Coronary artery (tissue), 2 donors: ENCODE measurements at regions not wholly inside any gene's neighbourhood (a gene's known extent, or its start where the extent isn't known, plus 50 kb on each side); places are given as distances from the start of the nearest gene placed in this dataset.

Experiments
- DNase-seq: peaks from one replicate; pipeline ENCODE4 v3.0.0-alpha.2; 2017; ENCODE audit warnings: low spot score
- H3K27ac ChIP-seq, 2 donors: fragments of 200-600 bp; sonication (generic); one replicate each; pipeline ENCODE4 v1.5.1; 2016 to 2019
- H3K4me3 ChIP-seq: fragments of 200-600 bp; sonication (generic); 2 replicates; pipeline ENCODE4 v1.5.1; 2016; ENCODE audit warnings: mild to moderate bottlenecking, moderate library complexity
- TF ChIP-seq, protein P1 (sequence below): fragments of 200-600 bp; sonication (generic); IDR thresholded peaks from one replicate; pipeline ENCODE4 v1.5.1; 2019; ENCODE audit warnings: antibody characterized with exemption

DNA sequence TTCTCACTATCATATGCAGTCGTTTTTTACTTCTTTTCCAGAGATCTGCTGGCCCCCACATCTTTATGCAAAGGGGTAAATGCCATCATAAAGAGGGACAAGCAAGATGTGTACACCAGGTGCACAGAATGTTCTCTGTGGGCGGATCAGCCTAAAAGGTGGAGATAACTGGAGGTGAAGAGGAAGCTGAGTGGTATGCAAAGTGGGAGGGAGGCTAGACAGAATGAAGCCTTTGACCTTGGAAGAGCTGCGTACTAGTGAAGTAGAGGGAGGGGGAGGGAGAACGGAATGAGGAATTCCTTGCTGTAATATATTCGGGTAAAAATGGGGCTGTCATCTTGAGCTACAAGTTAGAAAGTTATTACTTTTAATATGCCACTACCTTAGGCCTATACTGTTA, 287.5 kb upstream of the VRK2 start:
- TF ChIP-seq, protein P1, sequence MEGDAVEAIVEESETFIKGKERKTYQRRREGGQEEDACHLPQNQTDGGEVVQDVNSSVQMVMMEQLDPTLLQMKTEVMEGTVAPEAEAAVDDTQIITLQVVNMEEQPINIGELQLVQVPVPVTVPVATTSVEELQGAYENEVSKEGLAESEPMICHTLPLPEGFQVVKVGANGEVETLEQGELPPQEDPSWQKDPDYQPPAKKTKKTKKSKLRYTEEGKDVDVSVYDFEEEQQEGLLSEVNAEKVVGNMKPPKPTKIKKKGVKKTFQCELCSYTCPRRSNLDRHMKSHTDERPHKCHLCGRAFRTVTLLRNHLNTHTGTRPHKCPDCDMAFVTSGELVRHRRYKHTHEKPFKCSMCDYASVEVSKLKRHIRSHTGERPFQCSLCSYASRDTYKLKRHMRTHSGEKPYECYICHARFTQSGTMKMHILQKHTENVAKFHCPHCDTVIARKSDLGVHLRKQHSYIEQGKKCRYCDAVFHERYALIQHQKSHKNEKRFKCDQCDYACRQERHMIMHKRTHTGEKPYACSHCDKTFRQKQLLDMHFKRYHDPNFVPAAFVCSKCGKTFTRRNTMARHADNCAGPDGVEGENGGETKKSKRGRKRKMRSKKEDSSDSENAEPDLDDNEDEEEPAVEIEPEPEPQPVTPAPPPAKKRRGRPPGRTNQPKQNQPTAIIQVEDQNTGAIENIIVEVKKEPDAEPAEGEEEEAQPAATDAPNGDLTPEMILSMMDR = no peak
- no peak for DNase-seq
- H3K4me3 ChIP-seq = no peak overlapping the region
- no peak overlapping the region for H3K27ac ChIP-seq

- peak; percentile 86 for DNase-seq
- H3K4me3 ChIP-seq = peak overlapping the region; percentile 53
- H3K27ac ChIP-seq = no peak overlapping the region
- TF ChIP-seq, protein P1 = peak; percentile 90
Observed at GRCh38 chr2:57759822-57760300, 286.7 kb upstream of the VRK2 start.

GRCh38 chr2:57760381-57760801, 286.2 kb upstream of the VRK2 start:
- peak overlapping the region; percentile 53 for H3K4me3 ChIP-seq
- no peak overlapping the region for H3K27ac ChIP-seq
- TF ChIP-seq, protein P1 = no peak
- no peak for DNase-seq

- DNase-seq = no peak
- H3K27ac ChIP-seq = no peak overlapping the region
- no peak overlapping the region for H3K4me3 ChIP-seq
- TF ChIP-seq, protein P1 = no peak
Observed at GRCh38 chr2:57776916-57777315, 269.7 kb upstream of the VRK2 start.

DNA sequence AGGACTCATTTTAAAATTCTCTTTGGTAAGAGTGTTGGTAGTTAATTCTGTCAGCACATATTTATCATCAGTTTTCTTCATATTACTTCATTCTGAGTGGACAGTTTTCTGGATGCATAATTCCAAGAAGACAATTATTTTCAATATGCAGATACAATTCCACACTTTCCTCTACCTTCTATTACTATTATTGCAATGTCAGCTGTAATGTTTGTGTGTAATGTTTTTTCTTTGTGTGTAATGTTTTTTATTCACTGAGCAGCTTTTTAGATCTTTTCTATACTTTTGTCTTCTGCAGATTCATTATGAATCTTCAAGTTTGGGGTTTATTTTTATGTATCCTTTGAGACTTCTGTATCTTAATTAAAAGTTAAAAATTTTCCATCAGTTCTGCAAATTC, 264.0 kb upstream of the VRK2 start:
- no peak overlapping the region for H3K27ac ChIP-seq
- TF ChIP-seq, protein P1 = no peak
- DNase-seq = no peak

DNA sequence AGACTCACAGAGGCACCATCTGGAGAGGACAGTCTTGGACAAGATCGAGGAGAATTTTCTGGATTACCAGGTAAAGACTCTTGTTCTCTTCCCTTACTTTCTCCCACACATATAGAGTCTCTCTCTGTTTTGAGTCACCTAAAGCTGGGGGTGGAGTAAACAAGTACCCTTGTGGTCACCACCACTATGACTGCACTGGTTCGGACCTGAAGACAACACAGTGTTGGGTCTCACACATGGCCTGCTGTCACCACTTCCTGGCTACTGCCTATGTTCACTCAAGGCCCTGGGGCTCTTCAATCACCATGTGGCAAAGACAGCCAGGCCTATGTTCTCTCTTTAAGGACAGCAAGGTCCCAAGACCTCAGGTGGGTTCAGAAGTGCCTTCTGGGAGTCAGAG, 253.3 kb upstream of the VRK2 start:
- H3K4me3 ChIP-seq = no peak overlapping the region

More for the DNA sequence above, 264.0 kb upstream of the VRK2 start:
- H3K4me3 ChIP-seq = no peak overlapping the region

DNA sequence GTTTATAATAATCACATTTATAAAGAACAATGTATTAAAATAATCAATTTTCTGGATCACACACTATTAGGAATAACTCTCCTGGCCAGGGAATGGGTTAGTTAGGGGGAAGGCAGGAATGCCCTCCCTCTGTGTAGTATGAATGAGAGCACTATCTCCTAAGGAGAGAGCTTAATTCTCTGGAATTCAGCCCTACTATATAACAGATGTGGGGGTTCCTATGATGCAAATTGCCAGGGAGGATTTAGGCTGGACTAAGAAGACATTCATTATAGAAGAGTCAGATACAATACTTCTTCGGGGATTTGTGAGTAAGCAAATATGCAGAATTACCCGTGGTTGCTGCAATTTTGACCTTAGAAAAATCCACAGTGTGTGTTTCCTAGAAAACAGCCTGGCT, 250.1 kb upstream of the VRK2 start:
- no peak for DNase-seq
- Histone ChIP-seq H3K27ac (no peak overlapping the region), H3K4me3 (no peak overlapping the region)
- TF ChIP-seq, protein P1 = no peak

More for the DNA sequence above, 253.3 kb upstream of the VRK2 start:
- H3K27ac ChIP-seq = no peak overlapping the region
- DNase-seq = no peak
- TF ChIP-seq, protein P1 = no peak
